ENCODE measurements at regions not wholly inside any gene's neighbourhood (a gene's known extent, or its start where the extent isn't known, plus 50 kb on each side); places are given as distances from the start of the nearest gene placed in this dataset.

- DNase-seq (ENCODE audit: low read depth, low spot score) (no peak), ATAC-seq (no peak)
- Histone ChIP-seq H3K27ac (ENCODE audit: low read length) (no peak overlapping the region), H3K36me3 (ENCODE audit: control insufficient read depth, insufficient read depth, low read length) (no peaks in the 10 kb centered on the region), H3K4me1 (ENCODE audit: control insufficient read depth, insufficient read depth, low read length) (no peaks in the 10 kb centered on the region), H3K27me3 (ENCODE audit: control insufficient read depth, insufficient read depth, low read length) (no peaks in the 10 kb centered on the region), H3K4me3 (ENCODE audit: low read depth in 2 of 2, low read length in 2 of 2) (no peak overlapping the region), H3K9me3 (ENCODE audit: control insufficient read depth, insufficient read depth, low read depth, low read length) (no peaks in the 10 kb centered on the region)
- no TSS peak for BruUV-seq (replicated peaks)
- TF ChIP-seq, protein P1, sequence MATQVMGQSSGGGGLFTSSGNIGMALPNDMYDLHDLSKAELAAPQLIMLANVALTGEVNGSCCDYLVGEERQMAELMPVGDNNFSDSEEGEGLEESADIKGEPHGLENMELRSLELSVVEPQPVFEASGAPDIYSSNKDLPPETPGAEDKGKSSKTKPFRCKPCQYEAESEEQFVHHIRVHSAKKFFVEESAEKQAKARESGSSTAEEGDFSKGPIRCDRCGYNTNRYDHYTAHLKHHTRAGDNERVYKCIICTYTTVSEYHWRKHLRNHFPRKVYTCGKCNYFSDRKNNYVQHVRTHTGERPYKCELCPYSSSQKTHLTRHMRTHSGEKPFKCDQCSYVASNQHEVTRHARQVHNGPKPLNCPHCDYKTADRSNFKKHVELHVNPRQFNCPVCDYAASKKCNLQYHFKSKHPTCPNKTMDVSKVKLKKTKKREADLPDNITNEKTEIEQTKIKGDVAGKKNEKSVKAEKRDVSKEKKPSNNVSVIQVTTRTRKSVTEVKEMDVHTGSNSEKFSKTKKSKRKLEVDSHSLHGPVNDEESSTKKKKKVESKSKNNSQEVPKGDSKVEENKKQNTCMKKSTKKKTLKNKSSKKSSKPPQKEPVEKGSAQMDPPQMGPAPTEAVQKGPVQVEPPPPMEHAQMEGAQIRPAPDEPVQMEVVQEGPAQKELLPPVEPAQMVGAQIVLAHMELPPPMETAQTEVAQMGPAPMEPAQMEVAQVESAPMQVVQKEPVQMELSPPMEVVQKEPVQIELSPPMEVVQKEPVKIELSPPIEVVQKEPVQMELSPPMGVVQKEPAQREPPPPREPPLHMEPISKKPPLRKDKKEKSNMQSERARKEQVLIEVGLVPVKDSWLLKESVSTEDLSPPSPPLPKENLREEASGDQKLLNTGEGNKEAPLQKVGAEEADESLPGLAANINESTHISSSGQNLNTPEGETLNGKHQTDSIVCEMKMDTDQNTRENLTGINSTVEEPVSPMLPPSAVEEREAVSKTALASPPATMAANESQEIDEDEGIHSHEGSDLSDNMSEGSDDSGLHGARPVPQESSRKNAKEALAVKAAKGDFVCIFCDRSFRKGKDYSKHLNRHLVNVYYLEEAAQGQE (IDR thresholded peaks at IDR 0.05; ENCODE audit: insufficient read depth in 1 of 2, low read depth in 2 of 2, low read length in 1 of 2): no peak
- TF ChIP-seq TCF7L2 (IDR thresholded peaks at IDR 0.05; ENCODE audit: low read depth, low read length) (no peak), POLR2AphosphoS5 (IDR thresholded peaks at IDR 0.05; ENCODE audit: low read depth, low read length) (no peak), SIN3A (IDR thresholded peaks at IDR 0.05; ENCODE audit: borderline replicate concordance, insufficient read depth, low read depth, low read length) (no peak), CTCF (IDR thresholded peaks at IDR 0.05) (no peak)
- intact Hi-C loops (cut with micrococcal nuclease; ENCODE audit: unreplicated experiment): no loop called here
- in situ Hi-C loops (cut with HindIII; ENCODE audit: low pct_unique_long_range_greater_than_20kb, low sequenced_read_pairs): no loop called here
- ChIA-PET POLR2A (no interaction called here), CTCF (no interaction called here)
Observed at GRCh38 chr12:73817161-73817560, 720.5 kb upstream of the ATXN7L3B start.

- ChIA-PET POLR2A (no interaction called here), CTCF (no interaction called here)
- no peak for TF ChIP-seq CTCF (IDR thresholded peaks at IDR 0.05)
- TF ChIP-seq POLR2AphosphoS5 (IDR thresholded peaks at IDR 0.05; ENCODE audit: low read depth, low read length): no peak
- TF ChIP-seq, protein P1 (IDR thresholded peaks at IDR 0.05; ENCODE audit: insufficient read depth in 1 of 2, low read depth in 2 of 2, low read length in 1 of 2): no peak
- TF ChIP-seq TCF7L2 (IDR thresholded peaks at IDR 0.05; ENCODE audit: low read depth, low read length): no peak
- no peak for TF ChIP-seq SIN3A (IDR thresholded peaks at IDR 0.05; ENCODE audit: borderline replicate concordance, insufficient read depth, low read depth, low read length)
- ATAC-seq: no peak
- Histone ChIP-seq H3K27me3 (ENCODE audit: control insufficient read depth, insufficient read depth, low read length) (no peaks in the 10 kb centered on the region), H3K4me3 (ENCODE audit: low read depth in 2 of 2, low read length in 2 of 2) (no peak overlapping the region), H3K4me1 (ENCODE audit: control insufficient read depth, insufficient read depth, low read length) (no peaks in the 10 kb centered on the region), H3K27ac (ENCODE audit: low read length) (no peak overlapping the region), H3K9me3 (ENCODE audit: control insufficient read depth, insufficient read depth, low read depth, low read length) (no peaks in the 10 kb centered on the region), H3K36me3 (ENCODE audit: control insufficient read depth, insufficient read depth, low read length) (no peaks in the 10 kb centered on the region)
- in situ Hi-C loops (cut with HindIII; ENCODE audit: low pct_unique_long_range_greater_than_20kb, low sequenced_read_pairs): no loop called here
- no TSS peak for BruUV-seq (replicated peaks)
- no peak for DNase-seq (ENCODE audit: low read depth, low spot score)
- intact Hi-C loops (cut with micrococcal nuclease; ENCODE audit: unreplicated experiment): no loop called here
Observed at GRCh38 chr12:73833746-73834145, 703.9 kb upstream of the ATXN7L3B start.

Measured in Panc1 (cell line).